GM10248 (cell line): ENCODE measurements at regions not wholly inside any gene's neighbourhood (a gene's known extent, or its start where the extent isn't known, plus 50 kb on each side); places are given as distances from the start of the nearest gene placed in this dataset.
"Not testable (repeated sequence)": the region's sequence is repeated elsewhere in the genome, so short reads cannot be mapped to it uniquely, and the experiment has no call there.

Source experiments
- CTCF ChIA-PET: fragments of 300-600 bp; sonication (Branson Sonifier 250); formaldehyde crosslinking; extraction: SDS; loops from one replicate; lab custom pipeline; 2021; ENCODE audit warnings: antibody characterized with exemption; lab: Yijun Ruan, JAX
- POLR2A ChIA-PET: fragments of 350-650 bp; sonication (Branson Sonifier 250); formaldehyde crosslinking; extraction: SDS; loops from one replicate; lab custom pipeline; 2020; ENCODE audit warnings: antibody characterized with exemption; lab: Yijun Ruan, JAX
- DNase-seq: peaks from one replicate; pipeline ENCODE4 v3.0.0; 2012; ENCODE audit errors: extremely low spot score
- TF ChIP-seq, protein P1 (sequence below): IDR thresholded peaks from 2 replicates; pipeline ENCODE4 v1.5.1; 2012; ENCODE audit warnings: mild to moderate bottlenecking, low read depth; ENCODE audit errors: extremely low read depth, missing control alignments, control extremely low read depth

GRCh38 chr1:81725823-81726222, 74.9 kb upstream of the ADGRL2 start:
- CTCF ChIA-PET, result no interaction called here
- TF ChIP-seq, protein P1, sequence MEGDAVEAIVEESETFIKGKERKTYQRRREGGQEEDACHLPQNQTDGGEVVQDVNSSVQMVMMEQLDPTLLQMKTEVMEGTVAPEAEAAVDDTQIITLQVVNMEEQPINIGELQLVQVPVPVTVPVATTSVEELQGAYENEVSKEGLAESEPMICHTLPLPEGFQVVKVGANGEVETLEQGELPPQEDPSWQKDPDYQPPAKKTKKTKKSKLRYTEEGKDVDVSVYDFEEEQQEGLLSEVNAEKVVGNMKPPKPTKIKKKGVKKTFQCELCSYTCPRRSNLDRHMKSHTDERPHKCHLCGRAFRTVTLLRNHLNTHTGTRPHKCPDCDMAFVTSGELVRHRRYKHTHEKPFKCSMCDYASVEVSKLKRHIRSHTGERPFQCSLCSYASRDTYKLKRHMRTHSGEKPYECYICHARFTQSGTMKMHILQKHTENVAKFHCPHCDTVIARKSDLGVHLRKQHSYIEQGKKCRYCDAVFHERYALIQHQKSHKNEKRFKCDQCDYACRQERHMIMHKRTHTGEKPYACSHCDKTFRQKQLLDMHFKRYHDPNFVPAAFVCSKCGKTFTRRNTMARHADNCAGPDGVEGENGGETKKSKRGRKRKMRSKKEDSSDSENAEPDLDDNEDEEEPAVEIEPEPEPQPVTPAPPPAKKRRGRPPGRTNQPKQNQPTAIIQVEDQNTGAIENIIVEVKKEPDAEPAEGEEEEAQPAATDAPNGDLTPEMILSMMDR, result no peak
- no peak for DNase-seq
- POLR2A ChIA-PET, result no interaction called here

GRCh38 chr1:81722631-81723328, 78.0 kb upstream of the ADGRL2 start:
- CTCF ChIA-PET, POLR2A ChIA-PET, DNase-seq: not testable (repeated sequence)

GRCh38 chr1:81720256-81720655, 80.5 kb upstream of the ADGRL2 start:
- POLR2A ChIA-PET, CTCF ChIA-PET, DNase-seq: not testable (repeated sequence)

GRCh38 chr1:81717230-81717629, 83.5 kb upstream of the ADGRL2 start:
- TF ChIP-seq, protein P1, result no peak
- POLR2A ChIA-PET, result no interaction called here
- DNase-seq, result no peak
- CTCF ChIA-PET, result no interaction called here

GRCh38 chr1:81715391-81715790, 85.3 kb upstream of the ADGRL2 start:
- ChIA-PET POLR2A (no interaction called here), CTCF (interaction anchor here (1.1 to 1.5 kb wide), 2 partner anchors 13 to 18 kb away, joined by 3 read pairs; no protein-coding TSS in a partner anchor)
- TF ChIP-seq, protein P1, result no peak
- no peak for DNase-seq

- TF ChIP-seq, protein P1, result no peak
- ChIA-PET CTCF (interaction anchor here (1.1 to 1.5 kb wide), 2 partner anchors 14 to 18 kb away, joined by 3 read pairs; no protein-coding TSS in a partner anchor), POLR2A (no interaction called here)
- no peak for DNase-seq
These were observed 86.1 kb upstream of the ADGRL2 start for GRCh38 chr1:81714636-81715035.

DNA sequence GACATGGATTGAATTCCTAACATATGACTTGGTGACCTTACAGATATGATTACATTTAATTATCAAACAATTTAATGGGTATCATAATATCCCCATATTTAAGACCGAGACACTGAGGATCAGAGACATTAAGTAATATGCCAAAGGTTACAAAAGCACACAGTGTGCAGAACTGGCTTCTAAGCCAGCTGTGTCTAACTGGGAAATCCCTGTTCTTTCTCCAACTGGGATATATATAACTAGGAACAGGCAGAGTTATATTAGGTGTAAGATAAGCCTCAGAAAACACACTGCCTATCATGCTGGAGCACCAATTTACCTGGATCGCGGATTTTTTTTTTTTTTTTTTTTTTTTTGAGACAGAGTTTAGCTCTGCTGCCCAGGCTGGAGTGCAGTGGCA, 88.3 kb upstream of the ADGRL2 start:
- ChIA-PET CTCF (no interaction called here), POLR2A (no interaction called here)
- TF ChIP-seq, protein P1, result no peak
- DNase-seq, result no peak
